IMR-90 (cell line): ENCODE measurements at regions not wholly inside any gene's neighbourhood (a gene's known extent, or its start where the extent isn't known, plus 50 kb on each side); places are given as distances from the start of the nearest gene placed in this dataset.

Experiments
- BHLHE40 ChIP-seq: fragments of 150-350 bp; IDR thresholded peaks from 2 replicates; pipeline ENCODE4 v1.6.1; 2016; ENCODE audit warnings: mild to moderate bottlenecking, low read depth, low read length
- CEBPB ChIP-seq: IDR thresholded peaks from 2 replicates; pipeline ENCODE4 v1.6.1; 2012; ENCODE audit warnings: low read depth, low read length, improper control_type of control experiment
- CHD1 ChIP-seq: IDR thresholded peaks from 2 replicates; pipeline ENCODE4 v1.6.1; 2012; ENCODE audit warnings: low read depth, low read length, improper control_type of control experiment
- CTCF ChIP-seq: conservative IDR thresholded peaks from 2 replicates; pipeline ENCODE4 v1.5.1; 2012; ENCODE audit warnings: mild to moderate bottlenecking, low read depth, low read length, improper control_type of control experiment
- ELK1 ChIP-seq: fragments of 150-350 bp; IDR thresholded peaks from 2 replicates; pipeline ENCODE4 v1.6.1; 2016; ENCODE audit warnings: low read depth, mild to moderate bottlenecking, low read length, moderate library complexity, borderline replicate concordance
- MAZ ChIP-seq: IDR thresholded peaks from 2 replicates; pipeline ENCODE4 v1.6.1; 2012; ENCODE audit warnings: low read depth, mild to moderate bottlenecking, low read length, improper control_type of control experiment, moderate library complexity, borderline replicate concordance
- MXI1 ChIP-seq: IDR thresholded peaks from 2 replicates; pipeline ENCODE4 v1.6.1; 2012; ENCODE audit warnings: low read depth, mild to moderate bottlenecking, low read length, moderate library complexity, borderline replicate concordance
- POLR2A ChIP-seq: IDR thresholded peaks from 2 replicates; pipeline ENCODE4 v1.6.1; 2012; ENCODE audit warnings: mild to moderate bottlenecking, low read depth, low read length
- RAD21 ChIP-seq: IDR thresholded peaks from 2 replicates; pipeline ENCODE4 v1.6.1; 2012; ENCODE audit warnings: low read length, improper control_type of control experiment
- RCOR1 ChIP-seq: IDR thresholded peaks from 2 replicates; pipeline ENCODE4 v1.6.1; 2012; ENCODE audit warnings: mild to moderate bottlenecking, low read length, improper control_type of control experiment; ENCODE audit not compliant: insufficient replicate concordance
- RFX5 ChIP-seq: IDR thresholded peaks from 2 replicates; pipeline ENCODE4 v1.8.0; 2012; ENCODE audit warnings: low read depth, mild to moderate bottlenecking, low read length, moderate library complexity
- SMC3 ChIP-seq: fragments of 150-350 bp; IDR thresholded peaks from 2 replicates; pipeline ENCODE4 v1.6.1; 2016; ENCODE audit warnings: low read depth, mild to moderate bottlenecking, antibody characterized with exemption, low read length, moderate library complexity
- USF2 ChIP-seq: fragments of 150-350 bp; IDR thresholded peaks from 2 replicates; pipeline ENCODE4 v1.6.1; 2017; ENCODE audit warnings: mild to moderate bottlenecking, antibody characterized with exemption, low read length, low read depth

GRCh38 chr6:44528370-44528644 is 140.8 kb downstream of the CDC5L start:
- TF ChIP-seq RAD21, result no peak
- TF ChIP-seq CTCF, result no peak
- no peak for TF ChIP-seq CEBPB
- TF ChIP-seq POLR2A, result no peak
- no peak for TF ChIP-seq ELK1
- no peak for TF ChIP-seq MXI1
- no peak for TF ChIP-seq BHLHE40
- TF ChIP-seq MAZ, result no peak
- TF ChIP-seq RFX5, result no peak
- no peak for TF ChIP-seq USF2
- TF ChIP-seq RCOR1, result no peak
- TF ChIP-seq CHD1, result no peak
- TF ChIP-seq SMC3, result no peak
